Liver (tissue), 3 donors: ENCODE measurements at regions not wholly inside any gene's neighbourhood (a gene's known extent, or its start where the extent isn't known, plus 50 kb on each side); places are given as distances from the start of the nearest gene placed in this dataset.

Experiments
- CTCF ChIP-seq: fragments of 150-350 bp; IDR thresholded peaks from 2 replicates; pipeline ENCODE4 v1.5.1; 2017; ENCODE audit warnings: improper control_type of control experiment, low read depth, low read length; ENCODE audit not compliant: missing input control
- HNF4G ChIP-seq: IDR thresholded peaks from 2 replicates; pipeline ENCODE4 v1.6.1; 2016; ENCODE audit warnings: antibody characterized with exemption
- RAD21 ChIP-seq, 2 donors: IDR thresholded peaks; 2 replicates each; pipeline ENCODE4 v1.6.1; 2016; ENCODE audit warnings: antibody characterized with exemption in 2 of 2, mild to moderate bottlenecking in 2 of 2
- REST ChIP-seq: IDR thresholded peaks from 2 replicates; pipeline ENCODE4 v1.6.1; 2016; ENCODE audit warnings: antibody characterized with exemption, mild to moderate bottlenecking
- donor health status: healthy.
- donor health status: healthy.

- TF ChIP-seq CTCF (no peak), REST (no peak), RAD21 (IDR thresholded peaks at IDR 0.05) (no peak), HNF4G (no peak)
These were observed 334.0 kb downstream of the TBC1D4 start for GRCh38 chr13:75147946-75148345.
